ENCODE measurements at regions not wholly inside any gene's neighbourhood (a gene's known extent, or its start where the extent isn't known, plus 50 kb on each side); places are given as distances from the start of the nearest gene placed in this dataset.

- DNase-seq: no peak
These were observed 73.9 kb downstream of the TEX29 start for GRCh38 chr13:111394211-111394922.

GRCh38 chr13:111395511-111396393 lies 75.3 kb downstream of the TEX29 start:
- no peak for DNase-seq

GRCh38 chr13:111396457-111396856 lies 76.0 kb downstream of the TEX29 start:
- no peak for DNase-seq

- DNase-seq: no peak
These were observed 76.9 kb downstream of the TEX29 start for GRCh38 chr13:111397202-111397880.

GRCh38 chr13:111398196-111398595 lies 77.8 kb downstream of the TEX29 start:
- DNase-seq: no peak

- no peak for DNase-seq
These were observed 78.4 kb downstream of the TEX29 start for GRCh38 chr13:111398715-111399299.

- DNase-seq: no peak
These were observed 78.9 kb downstream of the TEX29 start for GRCh38 chr13:111399334-111399733.

- DNase-seq: no peak
These were observed 79.5 kb downstream of the TEX29 start for GRCh38 chr13:111399776-111400538.

GRCh38 chr13:111401151-111401550 lies 80.7 kb downstream of the TEX29 start:
- DNase-seq: no peak

GRCh38 chr13:111401755-111402154 lies 81.3 kb downstream of the TEX29 start:
- no peak for DNase-seq

GRCh38 chr13:111402441-111402840 lies 82.0 kb downstream of the TEX29 start:
- no peak for DNase-seq

- DNase-seq: no peak
These were observed 82.8 kb downstream of the TEX29 start for GRCh38 chr13:111403266-111403665.

- DNase-seq: no peak
These were observed 84.3 kb downstream of the TEX29 start for GRCh38 chr13:111404746-111405145.

- DNase-seq: no peak
These were observed 86.2 kb downstream of the TEX29 start for GRCh38 chr13:111406636-111407035.

GRCh38 chr13:111407381-111408131 lies 87.1 kb downstream of the TEX29 start:
- no peak for DNase-seq

GRCh38 chr13:111409413-111409812 lies 89.0 kb downstream of the TEX29 start:
- no peak for DNase-seq

GRCh38 chr13:111410232-111411021 lies 90.0 kb downstream of the TEX29 start:
- DNase-seq: no peak

GRCh38 chr13:111411151-111411858 lies 90.9 kb downstream of the TEX29 start:
- no peak for DNase-seq

- no peak for DNase-seq
These were observed 91.6 kb downstream of the TEX29 start for GRCh38 chr13:111411919-111412650.

Measured in Kasumi-1 (cell line).